K562 (cell line): ENCODE measurements at regions not wholly inside any gene's neighbourhood (a gene's known extent, or its start where the extent isn't known, plus 50 kb on each side); places are given as distances from the start of the nearest gene placed in this dataset.

Experiments used
- ATAC-seq: fragments of 200-7000 bp; cut with Tn5 transposase; 3 replicates; pipeline ENCODE4 v1.9.1; 2020; ENCODE audit warnings: moderate library complexity
- BruUV-seq: library from RNA; stranded (reverse); fragments of 400-500 nt; replicated peaks from 2 replicates; lab custom pipeline; 2021; lab: Mats Ljungman, UMichigan
- CTCF ChIA-PET: fragments of 300-600 bp; formaldehyde crosslinking; extraction: SDS; loops from one replicate; lab custom pipeline; 2021; ENCODE audit warnings: low intra/inter-chr PET ratio; lab: Yijun Ruan, JAX
- POLR2A ChIA-PET: fragments of 300-600, 350-650 bp; sonication (Branson Sonifier 250); formaldehyde crosslinking; extraction: SDS; loops from one replicate; lab custom pipeline; 2021; ENCODE audit warnings: antibody characterized with exemption, inconsistent platforms; lab: Yijun Ruan, JAX
- DNase-seq, 4 experiments: peaks; one replicate each; pipeline versions ENCODE4 v3.0.0 to v3.0.0-alpha.2; 2011 to 2018; ENCODE audit warnings: low spot score in 3 of 4, mixed read lengths in 3 of 4; ENCODE audit errors: extremely low read depth in 1 of 4
- FAIRE-seq: peaks from 2 replicates; lab custom pipeline; 2011; peaks lifted over from hg19 to GRCh38; lab: Jason Lieb, UNC
- H2AFZ ChIP-seq: 2 replicates; pipeline ENCODE4 v1.6.0; 2011; ENCODE audit warnings: low read depth, low read length, control low read depth, inconsistent platforms
- H3K27ac ChIP-seq: fragments of 200-600 bp; 3 replicates; pipeline ENCODE4 v1.8.0; 2011; ENCODE audit warnings: low read depth, mild to moderate bottlenecking, control low read depth, inconsistent platforms, low read length, moderate library complexity, mixed read lengths; ENCODE audit errors: extremely low read depth
- H3K27me3 ChIP-seq, 2 experiments: fragments of 300-600 bp in 1 of 2; 2 replicates in 1 of 2; 3 replicates in 1 of 2; pipeline versions ENCODE4 v1.6.0 to v1.8.0; 2011; ENCODE audit warnings: inconsistent platforms in 2 of 2, low read length in 2 of 2, mild to moderate bottlenecking in 1 of 2, mixed read lengths in 1 of 2, moderate library complexity in 1 of 2; ENCODE audit not compliant: control insufficient read depth in 2 of 2, insufficient read depth in 2 of 2
- H3K36me3 ChIP-seq: fragments of 300-600 bp; 3 replicates; pipeline ENCODE4 v1.8.0; 2011; ENCODE audit warnings: mild to moderate bottlenecking, low read length, inconsistent platforms; ENCODE audit not compliant: control insufficient read depth, insufficient read depth
- H3K4me1 ChIP-seq, 2 experiments: fragments of 200-600 bp in 1 of 2; replicated peaks in 1 of 2; 2 replicates in 1 of 2; 3 replicates in 1 of 2; pipeline versions ENCODE4 v1.5.1 to v1.8.0; 2011; ENCODE audit warnings: inconsistent platforms in 2 of 2, low read length in 2 of 2, mild to moderate bottlenecking in 1 of 2, mixed read lengths in 1 of 2, moderate library complexity in 1 of 2; ENCODE audit not compliant: control insufficient read depth in 2 of 2, insufficient read depth in 2 of 2
- H3K4me2 ChIP-seq: 2 replicates; pipeline ENCODE4 v1.6.1; 2011; ENCODE audit warnings: low read length, control low read depth, inconsistent platforms, mixed read lengths; ENCODE audit not compliant: insufficient read depth
- H3K4me3 ChIP-seq: fragments of 200-600 bp; sonication (generic), shearing (Covaris generic); 2 replicates; pipeline ENCODE4 v1.5.1; 2016; ENCODE audit warnings: control low read depth, inconsistent platforms
- H3K79me2 ChIP-seq: fragments of 200-600 bp; 3 replicates; pipeline ENCODE4 v1.8.0; 2011; ENCODE audit warnings: low read length, inconsistent platforms; ENCODE audit not compliant: control insufficient read depth, insufficient read depth
- H3K9ac ChIP-seq, 2 experiments: 2 replicates each; pipeline versions ENCODE4 v1.6.0 to v1.6.1; 2011; ENCODE audit warnings: low read depth in 2 of 2, low read length in 2 of 2, control low read depth in 1 of 2, inconsistent platforms in 1 of 2, mild to moderate bottlenecking in 1 of 2, mixed read lengths in 1 of 2; ENCODE audit not compliant: insufficient read depth in 1 of 2
- H3K9me1 ChIP-seq: one replicate; pipeline ENCODE4 v1.6.0; 2011; ENCODE audit warnings: inconsistent platforms, mild to moderate bottlenecking, low read length, moderate library complexity; ENCODE audit not compliant: control insufficient read depth, insufficient read depth
- H3K9me3 ChIP-seq: replicated peaks from 2 replicates; pipeline ENCODE4 v1.5.1; 2011; ENCODE audit warnings: low read depth, low read length, inconsistent platforms; ENCODE audit not compliant: control insufficient read depth, insufficient read depth
- H4K20me1 ChIP-seq: replicated peaks from 2 replicates; pipeline ENCODE4 v1.6.1; 2011; ENCODE audit warnings: low read length, inconsistent platforms, mixed read lengths; ENCODE audit not compliant: control insufficient read depth, insufficient read depth
- ARNT ChIP-seq, 2 experiments: fragments of 450-650 bp; IDR thresholded peaks; 2 replicates each; pipeline ENCODE4 v1.6.1; 2016; ENCODE audit warnings: mild to moderate bottlenecking in 1 of 2
- DPF2 ChIP-seq: fragments of 450-650 bp; IDR thresholded peaks from 2 replicates; pipeline ENCODE4 v1.6.1; 2016
- ETV1 ChIP-seq: fragments of 450-650 bp; conservative IDR thresholded peaks from 2 replicates; pipeline ENCODE4 v1.6.1; 2016; ENCODE audit warnings: missing genetic modification characterization, control low read depth, low read depth, missing compliant biosample characterization
- HMG20A ChIP-seq: fragments of 450-650 bp; formaldehyde crosslinking; conservative IDR thresholded peaks from 2 replicates; pipeline ENCODE4 v1.4.0; 2020; ENCODE audit warnings: mild to moderate bottlenecking, mixed read lengths
- NFATC3 ChIP-seq: fragments of 450-650 bp; IDR thresholded peaks from 2 replicates; pipeline ENCODE4 v1.6.1; 2017; ENCODE audit warnings: mild to moderate bottlenecking
- PTTG1 ChIP-seq: fragments of 450-650 bp; IDR thresholded peaks from 2 replicates; pipeline ENCODE4 v1.6.1; 2016; ENCODE audit warnings: low read depth, mild to moderate bottlenecking, missing genetic modification characterization, missing compliant biosample characterization
- RBM39 ChIP-seq: fragments of 200-400 bp; formaldehyde crosslinking; optimal IDR thresholded peaks from 2 replicates; pipeline ENCODE3; 2018; ENCODE audit warnings: low read depth, low read length
- TSC22D4 ChIP-seq: fragments of 450-650 bp; IDR thresholded peaks from 2 replicates; pipeline ENCODE4 v1.6.1; 2016; ENCODE audit warnings: missing genetic modification characterization, missing biosample characterization, control low read depth
- ZBTB33 ChIP-seq: sonication (generic); formaldehyde crosslinking; IDR thresholded peaks from 2 replicates; pipeline ENCODE4 v1.8.1; 2023; ENCODE audit warnings: mild to moderate bottlenecking, missing genetic modification reagents
- ZNF75A ChIP-seq: fragments of 450-650 bp; formaldehyde crosslinking; IDR thresholded peaks from 2 replicates; pipeline ENCODE4 v1.4.0; 2020; ENCODE audit warnings: mild to moderate bottlenecking
- WGBS: fragments of 100-300 bp; shearing (Covaris generic); methylation state at CpG from one replicate; pipeline ENCODE4 v1.1.6; 2016; ENCODE audit warnings: low coverage, mixed read lengths; ENCODE audit not compliant: insufficient coverage; ENCODE audit errors: missing lambda C conversion rate; 5-methylcytosine and 5-hydroxymethylcytosine counted together
- in situ Hi-C: fragments of 300-500 bp; cut with MboI; formaldehyde crosslinking; loops from 4 replicates; pipeline ENCODE4 v1.15.0; 2018; ENCODE audit warnings: inconsistent platforms, mixed read lengths
- intact Hi-C: fragments of 100-400 bp; cut with micrococcal nuclease; formaldehyde crosslinking; loops from 2 replicates; pipeline ENCODE4 v1.14.2; 2022
- TF ChIP-seq, protein P1 (sequence below): fragments of 450-650 bp; formaldehyde crosslinking; IDR thresholded peaks from 2 replicates; pipeline ENCODE4 v1.4.0; 2020; ENCODE audit warnings: mild to moderate bottlenecking, moderate library complexity

DNA sequence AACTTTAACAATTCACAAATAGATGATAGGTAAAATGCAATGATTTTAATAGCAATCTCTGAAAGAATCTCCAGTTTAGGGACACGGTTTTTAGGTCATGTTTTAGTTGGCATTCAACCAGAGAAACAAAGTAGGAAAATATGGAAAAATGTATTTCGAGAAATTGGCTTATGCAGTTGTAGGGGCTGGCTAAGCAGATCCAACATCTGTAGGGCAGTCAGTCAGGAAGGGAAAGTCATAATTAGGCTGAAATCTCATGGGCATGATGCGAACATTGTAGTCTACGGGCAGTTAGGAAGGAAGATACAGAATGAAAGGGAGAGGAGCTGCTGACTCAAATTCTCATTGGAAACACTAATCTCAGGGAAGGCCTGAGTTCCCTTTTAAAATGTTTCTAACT is 1276.0 kb upstream of the ADGRL4 start:
- no peak overlapping the region for H3K27ac ChIP-seq
- no TSS peak for BruUV-seq
- H3K4me1 ChIP-seq, result no peaks in the 10 kb centered on the region
- WGBS, result 0% methylated on average over 4 of the region's 4 CpGs
- no peak overlapping the region for H3K4me2 ChIP-seq
- intact Hi-C loops (no loop called here), in situ Hi-C loops (no loop called here)
- ChIA-PET CTCF (no interaction called here), POLR2A (no interaction called here)
- FAIRE-seq, result no peak
- H3K36me3 ChIP-seq, result no peaks in the 10 kb centered on the region
- no peak overlapping the region for H3K4me3 ChIP-seq
- no peak for ATAC-seq
- DNase-seq, result no peak
- TF ChIP-seq NFATC3, result no peak
- no peak for TF ChIP-seq ZBTB33 (CRISPR knock-in tag)
- TF ChIP-seq PTTG1, result no peak
- no peak for TF ChIP-seq ARNT (IDR thresholded peaks at IDR 0.05)
- no peak for TF ChIP-seq RBM39
- TF ChIP-seq DPF2, result no peak
- no peak for TF ChIP-seq HMG20A (CRISPR knock-in tag)
- no peak for TF ChIP-seq ETV1 (tag)
- TF ChIP-seq TSC22D4 (tag), result no peak
- TF ChIP-seq ZNF75A, result no peak
- TF ChIP-seq, protein P1, sequence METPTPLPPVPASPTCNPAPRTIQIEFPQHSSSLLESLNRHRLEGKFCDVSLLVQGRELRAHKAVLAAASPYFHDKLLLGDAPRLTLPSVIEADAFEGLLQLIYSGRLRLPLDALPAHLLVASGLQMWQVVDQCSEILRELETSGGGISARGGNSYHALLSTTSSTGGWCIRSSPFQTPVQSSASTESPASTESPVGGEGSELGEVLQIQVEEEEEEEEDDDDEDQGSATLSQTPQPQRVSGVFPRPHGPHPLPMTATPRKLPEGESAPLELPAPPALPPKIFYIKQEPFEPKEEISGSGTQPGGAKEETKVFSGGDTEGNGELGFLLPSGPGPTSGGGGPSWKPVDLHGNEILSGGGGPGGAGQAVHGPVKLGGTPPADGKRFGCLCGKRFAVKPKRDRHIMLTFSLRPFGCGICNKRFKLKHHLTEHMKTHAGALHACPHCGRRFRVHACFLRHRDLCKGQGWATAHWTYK (CRISPR knock-in tag), result no peak
- 0 out of 2 replicates have a peak, but pooled peaks cover 2% of the 10 kb centered on the region for H3K9me3 ChIP-seq
- no peaks in the 10 kb centered on the region for H4K20me1 ChIP-seq
- H3K27me3 ChIP-seq, result no peaks in the 10 kb centered on the region
- H3K9me1 ChIP-seq, result no peaks in the 10 kb centered on the region
- no peak overlapping the region for H3K9ac ChIP-seq
- H3K79me2 ChIP-seq, result no peaks in the 10 kb centered on the region
- no peak overlapping the region for H2AFZ ChIP-seq
